ENCODE measurements at regions not wholly inside any gene's neighbourhood (a gene's known extent, or its start where the extent isn't known, plus 50 kb on each side); places are given as distances from the start of the nearest gene placed in this dataset.

DNA sequence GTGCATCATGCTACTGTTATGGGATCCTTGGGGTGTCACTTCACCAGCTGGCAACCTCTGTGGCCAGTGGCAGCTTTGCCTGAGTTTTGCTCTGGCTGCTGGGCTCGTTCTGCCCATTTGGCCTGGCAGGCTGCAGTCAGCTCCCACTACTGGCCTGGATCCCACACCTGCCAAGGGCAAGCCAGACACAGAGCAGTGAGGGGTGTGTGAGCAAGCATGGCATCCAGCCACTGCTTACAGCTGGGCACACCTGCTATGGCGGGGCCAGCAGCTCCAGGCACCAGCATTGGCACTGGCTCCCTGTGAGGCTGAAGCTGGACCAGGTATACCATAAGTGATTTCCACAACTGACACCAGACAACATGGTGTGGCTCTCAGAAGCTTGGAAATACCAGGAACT is 183.4 kb downstream of the NPFFR2 start:
- Mint-ChIP-seq H3K4me1 (peaks cover 2% of the 10 kb centered on the region), H3K36me3 (no peaks in the 10 kb centered on the region), H3K9me3 (peaks cover 12% of the 10 kb centered on the region), H3K4me3 (no peak overlapping the region), H3K27me3 (ENCODE audit: low read depth) (no peaks in the 10 kb centered on the region), H3K27ac (no peak overlapping the region)
- TF ChIP-seq, protein P1, sequence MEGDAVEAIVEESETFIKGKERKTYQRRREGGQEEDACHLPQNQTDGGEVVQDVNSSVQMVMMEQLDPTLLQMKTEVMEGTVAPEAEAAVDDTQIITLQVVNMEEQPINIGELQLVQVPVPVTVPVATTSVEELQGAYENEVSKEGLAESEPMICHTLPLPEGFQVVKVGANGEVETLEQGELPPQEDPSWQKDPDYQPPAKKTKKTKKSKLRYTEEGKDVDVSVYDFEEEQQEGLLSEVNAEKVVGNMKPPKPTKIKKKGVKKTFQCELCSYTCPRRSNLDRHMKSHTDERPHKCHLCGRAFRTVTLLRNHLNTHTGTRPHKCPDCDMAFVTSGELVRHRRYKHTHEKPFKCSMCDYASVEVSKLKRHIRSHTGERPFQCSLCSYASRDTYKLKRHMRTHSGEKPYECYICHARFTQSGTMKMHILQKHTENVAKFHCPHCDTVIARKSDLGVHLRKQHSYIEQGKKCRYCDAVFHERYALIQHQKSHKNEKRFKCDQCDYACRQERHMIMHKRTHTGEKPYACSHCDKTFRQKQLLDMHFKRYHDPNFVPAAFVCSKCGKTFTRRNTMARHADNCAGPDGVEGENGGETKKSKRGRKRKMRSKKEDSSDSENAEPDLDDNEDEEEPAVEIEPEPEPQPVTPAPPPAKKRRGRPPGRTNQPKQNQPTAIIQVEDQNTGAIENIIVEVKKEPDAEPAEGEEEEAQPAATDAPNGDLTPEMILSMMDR (IDR thresholded peaks at IDR 0.05; ENCODE audit: unreplicated experiment), result no peak
- DNase-seq (ENCODE audit: low spot score in 2 of 2, unreplicated experiment in 2 of 2), result no peak

DNA sequence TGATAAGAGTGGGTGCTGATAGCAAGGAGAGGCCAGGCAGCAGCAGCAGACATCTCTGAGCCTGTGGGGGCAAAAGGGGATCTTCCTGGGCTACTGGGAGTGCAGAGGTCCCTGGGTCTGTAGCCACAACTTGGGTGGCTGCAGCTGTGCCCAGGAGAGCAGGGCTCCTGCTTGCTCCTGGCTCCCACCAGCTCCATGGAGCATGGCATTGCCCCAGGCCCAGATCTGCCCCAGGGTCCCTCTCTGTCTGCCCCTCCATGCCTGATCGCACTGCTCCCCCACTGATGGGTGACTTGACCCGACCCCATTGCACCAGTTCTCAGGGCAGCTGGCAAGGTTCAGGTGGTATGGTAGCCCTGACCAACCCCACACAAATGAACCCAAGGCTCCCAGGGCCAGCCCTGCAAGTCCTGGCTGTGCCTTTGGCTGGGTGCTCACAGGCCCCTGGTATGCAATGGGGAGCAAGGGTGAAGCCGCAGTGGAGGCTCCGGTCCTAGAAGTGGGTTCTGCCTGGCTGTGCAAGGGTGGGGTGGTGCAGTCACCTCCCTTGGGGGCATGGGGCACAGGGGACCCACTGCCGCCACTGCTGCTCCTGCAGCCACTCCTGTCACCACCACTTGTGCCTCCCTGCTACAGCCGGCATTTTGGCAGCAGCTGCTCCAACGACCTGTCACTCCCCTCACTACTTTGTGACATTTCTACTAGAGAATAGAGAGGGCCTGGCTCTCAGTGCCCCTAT is 184.9 kb downstream of the NPFFR2 start:
- TF ChIP-seq, protein P1 (IDR thresholded peaks at IDR 0.05; ENCODE audit: unreplicated experiment), result no peak
- H3K4me1 Mint-ChIP-seq, result no peaks in the 10 kb centered on the region
- no peak for DNase-seq (ENCODE audit: low spot score in 2 of 2, unreplicated experiment in 2 of 2)
- H3K27me3 Mint-ChIP-seq (ENCODE audit: low read depth), result no peaks in the 10 kb centered on the region
- peaks cover 12% of the 10 kb centered on the region for H3K9me3 Mint-ChIP-seq
- H3K4me3 Mint-ChIP-seq, result no peak overlapping the region
- H3K36me3 Mint-ChIP-seq, result no peaks in the 10 kb centered on the region
- H3K27ac Mint-ChIP-seq, result no peak overlapping the region

DNA sequence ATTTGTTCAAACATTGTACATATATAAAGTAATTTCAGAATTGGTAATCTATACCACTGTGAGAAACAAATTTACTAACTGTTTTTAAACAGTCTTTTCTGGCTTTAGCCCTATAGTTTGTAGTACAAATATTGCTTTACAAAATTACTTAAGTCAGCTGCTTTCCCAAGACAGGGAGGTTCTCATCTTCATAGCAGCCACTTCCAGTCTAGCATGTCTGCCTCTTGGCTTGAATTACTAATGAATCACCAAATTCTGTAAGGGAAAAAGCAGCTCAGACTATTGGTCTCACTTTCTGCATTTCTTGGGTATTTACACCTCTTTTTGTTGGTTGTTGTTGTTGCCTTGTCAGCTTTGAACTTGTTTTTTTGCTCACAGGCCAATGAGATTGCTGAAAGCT is 187.2 kb downstream of the NPFFR2 start:
- no peaks in the 10 kb centered on the region for H3K27me3 Mint-ChIP-seq (ENCODE audit: low read depth)
- H3K27ac Mint-ChIP-seq, result no peak overlapping the region
- no peaks in the 10 kb centered on the region for H3K4me1 Mint-ChIP-seq
- H3K4me3 Mint-ChIP-seq, result no peak overlapping the region
- TF ChIP-seq, protein P1 (IDR thresholded peaks at IDR 0.05; ENCODE audit: unreplicated experiment), result no peak
- no peak for DNase-seq (ENCODE audit: low spot score in 2 of 2, unreplicated experiment in 2 of 2)
- peaks cover under 1% of the 10 kb centered on the region for H3K9me3 Mint-ChIP-seq
- H3K36me3 Mint-ChIP-seq, result no peaks in the 10 kb centered on the region

All from mesothelial cell of epicardium (in vitro differentiated cells).